ENCODE measurements at regions not wholly inside any gene's neighbourhood (a gene's known extent, or its start where the extent isn't known, plus 50 kb on each side); places are given as distances from the start of the nearest gene placed in this dataset.

DNA sequence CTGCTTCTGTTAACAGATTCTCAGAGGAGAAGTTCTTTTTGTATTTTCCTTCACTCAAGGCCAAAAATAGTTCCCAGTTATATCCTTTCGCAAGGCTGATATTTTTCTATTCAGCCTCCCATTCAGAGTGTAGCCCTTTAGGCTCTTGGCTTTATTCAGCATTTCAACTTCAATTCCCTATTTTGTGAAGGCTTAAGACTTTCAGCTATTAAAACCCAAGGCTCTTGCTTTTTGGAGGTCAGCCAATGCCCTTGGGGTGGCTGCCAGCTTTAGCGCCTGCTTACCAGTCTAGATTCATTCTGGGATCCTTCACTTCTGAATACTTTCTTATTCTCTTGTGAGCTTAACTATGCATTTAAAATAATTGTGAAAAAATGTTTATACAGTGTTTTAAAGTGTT lies 57.3 kb upstream of the ADGRA3 start:
- TF ChIP-seq ZNF274 (IDR thresholded peaks at IDR 0.05; ENCODE audit: low read depth, low read length): no peak
- no peak for TF ChIP-seq SUZ12 (IDR thresholded peaks at IDR 0.05; ENCODE audit: extremely low read depth, insufficient read depth, insufficient read length)

All from NT2/D1 (cell line).